Myocyte (in vitro differentiated cells): ENCODE measurements at regions not wholly inside any gene's neighbourhood (a gene's known extent, or its start where the extent isn't known, plus 50 kb on each side); places are given as distances from the start of the nearest gene placed in this dataset.

Experiments
- DNase-seq: peaks from one replicate; pipeline ENCODE4 v3.0.0-alpha.2; 2012; ENCODE audit warnings: low read depth

GRCh38 chr6:6781172-6781872, 192.8 kb downstream of the LY86 start:
- DNase-seq = peak; percentile 58

GRCh38 chr6:6781873-6782227, 193.3 kb downstream of the LY86 start:
- DNase-seq = no peak

DNA sequence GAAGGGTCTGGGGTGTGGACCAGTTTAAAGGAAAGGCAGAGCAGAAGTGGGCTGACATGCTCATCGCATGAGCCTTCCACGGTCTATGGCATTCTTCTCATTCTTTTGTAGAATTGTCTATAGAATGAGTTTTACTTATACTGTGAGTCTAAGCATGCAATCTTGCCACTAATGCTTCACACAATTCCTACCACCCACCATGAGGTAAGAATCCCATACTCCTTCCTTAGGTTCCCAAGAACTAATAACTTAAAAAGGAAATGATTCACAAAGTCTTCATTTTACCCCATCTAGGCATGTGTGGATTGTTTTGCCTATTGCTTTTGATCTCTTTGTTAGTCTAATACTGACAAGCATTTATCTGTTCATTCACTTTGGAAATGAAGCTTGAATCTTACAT, 195.2 kb downstream of the LY86 start:
- no peak for DNase-seq

DNA sequence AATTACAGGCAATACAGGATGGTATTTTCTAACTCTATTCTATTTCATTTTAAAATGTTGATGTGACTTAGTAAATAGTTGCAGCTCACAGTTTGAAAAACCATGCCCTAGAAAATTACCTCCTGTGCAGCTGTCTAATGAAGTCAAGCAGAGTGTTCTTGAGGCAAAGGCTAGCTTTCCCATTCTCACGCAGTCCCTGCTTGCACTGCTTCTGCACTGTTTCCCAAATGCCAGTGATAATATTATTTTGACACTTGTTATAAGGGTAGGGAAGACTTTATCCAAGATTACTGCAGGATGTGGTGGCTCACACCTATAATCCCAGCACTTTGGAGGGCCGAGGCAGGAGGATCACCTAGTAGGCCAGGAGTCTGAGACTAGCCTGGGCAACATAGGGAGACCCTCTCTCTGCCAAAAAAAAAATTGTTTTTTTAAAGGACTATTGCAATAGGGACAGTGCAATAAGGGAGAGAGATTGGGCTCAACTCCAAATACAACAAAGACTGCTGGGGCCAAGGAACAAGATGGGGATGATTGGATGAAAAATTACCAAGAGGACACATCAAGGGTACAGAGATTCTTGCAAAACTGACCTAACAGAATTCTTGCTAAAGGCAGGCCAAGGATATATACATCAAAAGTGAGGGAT, 196.1 kb downstream of the LY86 start:
- DNase-seq = no peak

GRCh38 chr6:6785163-6785521, 196.6 kb downstream of the LY86 start:
- DNase-seq = no peak

DNA sequence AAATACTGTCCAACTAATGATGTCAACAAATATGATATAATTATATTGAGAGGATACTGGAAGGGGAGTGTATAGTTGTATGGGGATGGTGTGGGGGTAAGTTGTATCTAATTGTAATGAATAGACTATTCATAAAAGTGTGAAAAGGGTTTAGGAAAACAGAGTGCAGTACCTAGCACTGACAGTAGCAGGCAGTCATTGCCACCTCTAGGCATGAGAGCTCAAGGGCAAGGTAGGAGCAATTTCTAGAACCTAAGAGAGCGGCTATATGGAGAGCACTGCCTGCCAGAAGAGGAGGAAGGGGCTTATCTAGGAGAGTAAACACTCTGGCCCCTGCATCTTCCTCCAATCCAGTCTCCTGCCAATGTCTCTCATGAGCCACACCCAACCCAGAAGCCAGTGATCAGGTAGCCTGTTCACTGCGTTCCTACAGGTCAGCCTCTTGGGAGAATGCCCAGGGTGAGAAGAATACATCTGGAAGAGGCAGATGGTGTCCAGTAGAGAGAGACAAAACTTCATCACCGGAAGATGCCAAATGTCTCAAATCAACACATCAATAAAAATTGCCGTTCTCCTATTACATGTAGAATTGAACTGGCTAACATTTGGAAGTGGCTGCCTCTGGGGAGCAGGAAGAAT, 200.0 kb downstream of the LY86 start:
- no peak for DNase-seq

DNA sequence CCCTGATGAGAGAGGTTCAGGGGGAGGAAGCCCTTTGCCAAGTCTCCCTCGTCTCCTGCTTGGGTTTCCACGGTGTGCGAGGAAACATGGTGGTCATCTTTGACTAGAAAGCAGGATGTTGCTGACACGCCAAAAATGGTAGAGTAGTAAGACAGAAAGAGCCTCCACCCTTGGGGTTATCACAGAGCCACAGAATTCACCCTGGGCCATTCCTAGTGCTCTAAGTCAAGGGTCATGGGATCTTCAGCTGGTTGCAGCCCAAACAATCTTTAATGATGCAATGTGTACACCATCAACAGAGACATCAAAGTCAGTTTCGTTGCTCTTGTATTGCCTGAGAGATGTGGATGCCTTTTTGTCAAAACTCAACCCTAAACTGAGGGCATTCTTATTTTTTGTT, 201.9 kb downstream of the LY86 start:
- DNase-seq = no peak

- no peak for DNase-seq
Measured at GRCh38 chr6:6790891-6791290, 202.4 kb downstream of the LY86 start.

DNA sequence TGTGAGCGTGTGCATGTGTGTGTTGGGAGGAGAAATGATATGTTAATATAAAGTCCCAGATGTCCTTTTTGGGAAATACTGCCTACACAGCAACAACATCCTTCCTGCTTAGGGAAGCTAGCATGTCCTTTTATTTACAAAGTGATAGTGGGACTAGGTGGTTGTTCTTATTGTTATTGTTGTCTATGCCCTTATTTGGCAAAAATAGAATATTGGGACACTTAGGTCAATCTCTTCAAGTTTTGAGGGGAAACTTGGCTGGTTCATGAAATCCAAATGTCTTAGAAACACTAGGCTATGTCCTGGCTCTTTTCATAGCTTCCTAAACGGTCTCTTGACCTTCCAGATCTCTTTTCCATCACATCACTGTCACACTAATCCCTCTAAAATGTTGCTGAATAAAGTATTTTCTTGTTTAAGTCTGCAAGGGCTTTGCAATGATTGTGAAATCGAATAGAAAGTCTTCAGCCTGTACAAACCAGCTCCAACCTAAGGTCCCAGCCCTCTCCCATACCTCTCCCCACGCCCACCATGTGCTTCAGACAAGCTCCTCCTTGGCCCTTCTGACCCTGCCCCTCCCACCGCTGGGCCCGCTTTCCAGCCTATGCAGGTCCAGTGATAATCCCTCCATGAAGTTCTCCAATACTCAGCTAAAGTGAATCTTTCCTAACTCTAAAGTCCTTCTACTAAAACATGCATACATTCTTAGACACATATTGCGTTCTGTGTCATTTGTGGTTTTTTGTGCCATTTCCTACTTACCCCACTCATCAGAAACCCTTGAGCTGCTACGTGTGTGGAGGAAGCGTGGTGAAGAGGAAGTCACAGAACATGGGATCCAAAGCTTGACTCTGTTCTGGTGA, 205.1 kb downstream of the LY86 start:
- no peak for DNase-seq

GRCh38 chr6:6795393-6795792, 206.9 kb downstream of the LY86 start:
- no peak for DNase-seq

DNA sequence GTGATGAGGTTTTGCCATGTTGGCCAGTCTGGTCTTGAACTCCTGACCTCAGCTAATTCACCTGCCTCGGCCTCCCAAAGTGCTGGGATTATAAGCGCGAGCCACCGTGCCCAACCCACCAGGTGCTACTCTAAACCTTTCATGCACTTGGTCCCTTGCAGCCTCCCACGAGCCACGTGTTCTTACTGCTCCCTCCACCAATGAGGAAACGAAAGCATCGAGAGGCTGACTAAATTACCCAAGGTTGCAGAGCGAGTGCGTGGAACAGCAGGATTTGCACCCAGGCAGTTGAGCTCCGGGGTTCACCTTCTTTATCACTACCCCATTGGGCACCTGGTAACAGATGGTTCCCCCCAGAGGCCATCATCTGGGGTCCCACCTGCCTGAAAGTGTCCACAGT, 208.3 kb downstream of the LY86 start:
- no peak for DNase-seq

- no peak for DNase-seq
Measured at GRCh38 chr6:6798448-6798860, 209.9 kb downstream of the LY86 start.

- no peak for DNase-seq
Measured at GRCh38 chr6:6801005-6801335, 212.4 kb downstream of the LY86 start.

GRCh38 chr6:6801635-6802218, 213.2 kb downstream of the LY86 start:
- no peak for DNase-seq

GRCh38 chr6:6803180-6803977, 214.9 kb downstream of the LY86 start:
- DNase-seq = no peak

GRCh38 chr6:6804843-6805615, 216.5 kb downstream of the LY86 start:
- no peak for DNase-seq

- no peak for DNase-seq
Measured at GRCh38 chr6:6806844-6807518, 218.5 kb downstream of the LY86 start.

- no peak for DNase-seq
Measured at GRCh38 chr6:6808343-6808742, 219.8 kb downstream of the LY86 start.

DNA sequence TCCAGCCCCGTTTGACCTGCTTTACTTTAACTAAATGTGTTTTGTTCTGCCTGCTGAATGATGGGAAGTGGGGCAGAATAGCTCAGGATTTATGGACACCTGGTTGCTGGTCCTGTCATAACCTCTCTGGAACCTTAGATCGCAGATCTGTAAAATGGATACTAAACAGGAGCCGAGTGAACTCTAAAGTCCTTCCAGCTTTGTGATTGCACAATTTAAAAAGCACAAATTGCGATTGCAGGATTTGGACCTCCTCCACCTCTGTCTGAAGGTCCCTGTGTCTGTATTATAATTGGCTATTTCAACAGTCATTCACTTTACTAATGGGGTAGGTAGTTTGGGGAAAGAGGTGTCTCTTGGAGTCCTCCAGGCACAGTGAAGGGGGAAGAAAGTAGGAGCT, 220.4 kb downstream of the LY86 start:
- DNase-seq = no peak

- DNase-seq = no peak
Measured at GRCh38 chr6:6810727-6811126, 222.2 kb downstream of the LY86 start.
